ENCODE measurements at regions not wholly inside any gene's neighbourhood (a gene's known extent, or its start where the extent isn't known, plus 50 kb on each side); places are given as distances from the start of the nearest gene placed in this dataset.
"Not testable (repeated sequence)": the region's sequence is repeated elsewhere in the genome, so short reads cannot be mapped to it uniquely, and the experiment has no call there.

DNA sequence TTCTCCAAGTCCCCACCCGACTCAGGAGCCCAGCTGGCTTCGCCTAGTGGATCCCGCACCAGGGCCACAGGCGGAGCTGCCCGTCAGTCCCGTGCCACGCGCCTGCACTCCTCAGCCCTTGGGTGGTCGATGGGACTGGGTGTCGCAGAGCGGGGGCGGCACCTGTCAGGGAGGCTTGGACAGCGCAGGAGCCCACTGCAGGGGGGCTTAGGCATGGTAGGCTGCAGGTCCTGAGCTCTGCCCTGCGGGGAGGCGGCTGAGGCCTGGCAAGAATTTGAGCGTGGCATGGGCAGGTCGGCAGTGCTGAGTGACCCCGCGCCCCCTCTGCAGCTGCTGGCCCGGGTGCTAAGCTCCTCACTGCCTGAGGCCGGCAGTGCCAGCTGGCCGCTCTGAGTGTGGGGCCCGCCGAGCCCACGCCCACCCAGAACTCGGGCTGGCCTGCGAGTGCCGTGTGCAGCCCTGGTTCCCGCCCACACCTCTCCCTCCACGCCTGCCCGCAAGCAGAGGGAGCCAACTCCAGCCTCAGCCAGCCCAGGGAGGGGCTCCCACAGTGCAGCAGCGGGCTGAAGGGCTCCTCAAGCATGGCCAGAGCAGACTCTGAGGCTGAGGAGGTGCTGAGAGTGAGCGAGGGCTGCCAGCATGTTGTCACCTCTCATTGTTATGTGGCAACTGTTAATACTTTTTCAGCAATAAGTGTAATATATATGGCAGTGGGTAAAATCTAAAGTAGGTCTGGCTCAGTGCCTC lies 548.4 kb upstream of the BRINP3 start:
- no peak for DNase-seq

- no peak for DNase-seq
Measured at GRCh38 chr1:191026828-191027227, 549.2 kb upstream of the BRINP3 start.

GRCh38 chr1:191034132-191034531 lies 556.5 kb upstream of the BRINP3 start:
- DNase-seq = no peak

DNA sequence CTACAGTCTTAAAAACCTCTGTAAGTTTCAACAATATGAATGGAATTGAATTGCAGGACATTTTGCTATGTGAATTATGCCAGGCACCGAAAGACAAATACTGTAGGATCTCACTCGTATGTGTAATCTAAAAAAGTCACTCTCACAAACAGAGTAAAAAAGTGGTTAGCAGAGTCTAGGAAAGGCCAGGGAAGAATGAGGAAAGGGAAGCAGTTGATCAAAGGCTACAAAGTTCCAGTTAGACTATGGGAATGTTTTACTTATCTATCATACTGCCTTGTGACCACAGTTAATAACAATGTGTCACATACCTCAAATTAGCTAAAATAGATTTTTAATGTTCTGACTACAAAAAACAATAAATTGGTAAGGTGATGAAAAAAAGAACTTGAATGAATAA lies 565.4 kb upstream of the BRINP3 start:
- no peak for DNase-seq

DNA sequence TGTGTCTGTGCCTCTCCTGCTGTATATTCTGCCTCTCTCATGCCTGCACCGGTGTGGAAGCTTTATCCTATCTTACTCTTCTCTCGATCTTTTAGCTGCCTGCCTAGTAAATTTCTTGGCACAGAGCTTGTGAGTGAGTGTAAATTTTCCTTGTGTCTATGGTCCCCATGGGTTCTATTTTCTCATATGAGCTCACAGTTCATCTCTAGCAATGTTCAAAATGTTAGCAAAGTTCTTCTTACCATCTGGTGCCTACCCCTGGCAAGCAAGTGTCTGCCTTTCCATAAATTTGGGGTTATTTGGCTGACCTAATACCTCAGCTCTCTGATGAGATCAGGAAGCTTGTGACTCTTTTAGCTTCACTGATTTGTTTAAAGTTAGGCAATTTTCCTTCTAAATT lies 572.1 kb upstream of the BRINP3 start:
- no peak for DNase-seq

DNA sequence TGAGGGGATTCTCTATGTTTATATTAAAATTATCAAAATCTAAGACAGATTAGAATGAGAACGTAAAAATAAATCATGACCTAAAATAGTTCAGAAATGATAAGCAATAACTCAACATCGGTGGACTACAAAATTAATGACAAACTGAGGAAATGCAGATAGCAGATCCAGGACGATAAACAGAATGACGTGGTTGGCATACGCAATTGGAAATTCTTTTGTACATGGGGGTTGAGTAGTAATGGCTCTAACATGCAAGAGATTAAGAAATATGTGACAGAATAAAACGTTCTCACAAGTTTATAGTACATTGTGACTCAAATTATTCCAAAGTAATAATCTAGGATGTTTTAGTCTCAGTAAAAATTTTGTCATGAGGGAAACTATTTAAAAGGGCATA lies 575.2 kb upstream of the BRINP3 start:
- DNase-seq = no peak

DNA sequence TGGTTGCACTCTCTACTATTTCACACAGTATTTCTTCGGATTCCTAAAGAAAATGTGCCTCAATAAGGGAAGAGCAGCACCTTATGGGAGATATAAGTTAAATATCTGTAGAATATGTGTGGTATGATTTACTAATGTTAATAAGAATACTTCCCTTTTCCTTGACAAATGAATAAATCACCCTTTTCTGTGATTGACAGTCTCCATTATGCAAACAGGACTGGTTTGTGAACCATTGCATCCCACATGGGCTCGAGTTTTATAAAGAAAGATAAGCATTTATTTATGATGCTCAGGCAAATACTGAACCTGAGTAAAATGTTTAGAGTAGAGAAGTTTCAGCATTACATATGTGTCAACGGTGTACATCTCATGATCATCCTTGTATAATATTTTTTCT lies 587.7 kb upstream of the BRINP3 start:
- no peak for DNase-seq

GRCh38 chr1:191065771-191066170 lies 588.1 kb upstream of the BRINP3 start:
- DNase-seq = no peak

- DNase-seq = no peak
Measured at GRCh38 chr1:191074881-191075280, 597.2 kb upstream of the BRINP3 start.

GRCh38 chr1:191083090-191083489 lies 605.4 kb upstream of the BRINP3 start:
- not testable (repeated sequence) for DNase-seq

DNA sequence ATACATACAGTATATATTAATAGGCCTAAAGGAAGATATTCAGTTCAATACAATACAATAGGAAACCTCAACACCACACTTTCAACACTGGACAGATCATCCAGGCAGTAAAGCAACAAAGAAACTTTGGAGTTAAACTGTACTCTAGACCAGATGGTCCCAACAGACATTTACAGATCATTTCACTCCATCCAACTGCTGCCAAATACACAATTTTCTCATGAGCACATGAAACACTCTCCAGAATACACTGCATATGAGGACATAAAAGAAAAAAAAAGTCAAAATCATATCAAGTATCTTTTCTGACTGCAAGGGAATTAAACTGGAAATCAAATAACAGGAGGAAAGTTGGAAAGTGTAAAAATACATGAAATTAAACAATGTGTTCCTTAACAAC lies 607.5 kb upstream of the BRINP3 start:
- DNase-seq = no peak

DNA sequence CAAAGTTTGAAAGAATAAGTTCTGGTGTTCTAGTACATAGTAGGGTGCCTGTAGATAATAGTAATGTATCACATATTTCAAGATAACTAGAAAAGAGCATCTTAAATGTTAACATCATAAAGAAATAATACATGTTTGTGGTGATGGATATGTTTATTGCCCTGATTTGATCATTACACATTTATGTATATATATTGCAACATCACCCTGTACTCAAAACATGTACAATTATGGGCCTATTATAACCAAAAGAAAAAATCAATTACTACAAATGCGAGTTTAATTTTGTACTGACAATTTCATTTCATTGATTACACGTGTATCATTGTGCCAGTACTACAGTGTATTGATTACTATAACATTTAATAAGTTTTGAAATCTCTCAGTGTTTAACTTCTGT lies 609.2 kb upstream of the BRINP3 start:
- no peak for DNase-seq

DNA sequence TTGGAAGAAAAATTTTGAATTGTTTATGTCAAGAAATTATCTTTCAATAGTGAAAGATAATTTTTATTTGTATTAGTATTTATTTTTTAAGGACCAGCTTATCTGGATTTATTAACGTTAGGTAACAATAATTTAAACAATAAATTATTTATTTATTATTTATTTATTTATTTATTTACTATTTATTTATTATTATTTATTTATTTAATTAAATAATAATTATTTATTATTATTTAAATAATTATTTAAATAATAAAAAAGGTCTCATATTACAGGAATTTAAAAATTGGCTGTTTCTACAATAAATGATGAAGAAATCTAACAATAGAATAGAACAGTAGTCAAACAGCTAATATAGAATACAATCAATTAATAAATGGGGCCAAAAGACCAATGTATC lies 618.7 kb upstream of the BRINP3 start:
- DNase-seq = no peak

DNA sequence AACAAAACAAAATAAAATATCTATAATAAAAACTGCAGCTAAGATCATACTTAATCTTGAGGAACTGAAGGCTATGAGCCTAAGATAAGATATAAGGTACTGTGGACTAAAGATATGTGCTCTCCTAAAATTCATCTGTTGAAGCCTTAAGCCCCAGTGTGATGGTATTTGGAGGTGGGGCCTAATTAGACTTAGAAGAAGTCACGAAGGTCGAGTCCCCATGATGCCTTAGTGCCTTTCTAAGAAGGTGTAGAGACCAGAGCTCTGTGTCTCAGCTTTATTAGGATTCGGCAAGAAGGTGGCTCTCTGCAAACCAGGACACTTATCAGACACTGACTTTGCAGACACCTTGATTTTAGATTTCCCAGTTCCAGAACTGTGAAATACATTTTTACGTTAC lies 622.0 kb upstream of the BRINP3 start:
- DNase-seq = no peak

DNA sequence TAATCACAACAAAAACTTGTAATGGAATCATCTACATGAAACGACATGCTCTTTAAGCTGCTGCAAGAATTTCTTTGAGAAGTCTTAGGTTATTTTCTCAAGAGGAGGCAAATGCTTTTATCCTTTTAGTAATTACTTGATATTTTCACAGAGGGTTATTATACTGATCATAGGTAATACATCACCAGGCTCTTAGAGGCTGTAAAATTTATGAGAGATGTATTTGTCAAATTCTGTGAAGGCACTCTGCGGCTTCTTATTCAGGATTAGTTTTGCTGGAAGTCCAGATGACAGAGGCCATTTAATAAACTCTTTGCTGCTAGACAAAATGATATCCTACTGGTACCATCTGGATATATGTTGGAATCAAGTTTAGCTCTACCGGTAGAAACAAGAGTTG lies 624.3 kb upstream of the BRINP3 start:
- DNase-seq = no peak

GRCh38 chr1:191125950-191126349 lies 648.3 kb upstream of the BRINP3 start:
- DNase-seq = no peak

DNA sequence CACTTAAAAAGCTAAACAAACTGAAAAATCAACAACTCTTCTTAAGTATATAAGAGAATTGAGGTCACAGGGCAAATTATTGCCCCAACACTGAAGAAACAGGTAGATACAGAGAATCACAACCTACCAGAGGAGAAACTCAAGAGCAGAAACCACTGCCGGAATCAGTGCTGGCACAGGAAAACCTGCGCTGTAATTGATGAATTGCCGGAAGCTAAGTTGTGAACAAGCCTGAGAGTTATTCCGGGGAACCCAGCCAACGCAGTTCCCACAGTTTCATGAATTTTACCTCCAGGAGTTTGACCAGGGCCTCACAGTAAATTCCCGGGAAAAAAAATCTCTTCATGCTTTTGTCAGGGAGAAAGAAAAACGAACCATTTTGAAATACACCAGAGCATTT lies 657.1 kb upstream of the BRINP3 start:
- no peak for DNase-seq

- no peak for DNase-seq
Measured at GRCh38 chr1:191140038-191140437, 662.4 kb upstream of the BRINP3 start.

DNA sequence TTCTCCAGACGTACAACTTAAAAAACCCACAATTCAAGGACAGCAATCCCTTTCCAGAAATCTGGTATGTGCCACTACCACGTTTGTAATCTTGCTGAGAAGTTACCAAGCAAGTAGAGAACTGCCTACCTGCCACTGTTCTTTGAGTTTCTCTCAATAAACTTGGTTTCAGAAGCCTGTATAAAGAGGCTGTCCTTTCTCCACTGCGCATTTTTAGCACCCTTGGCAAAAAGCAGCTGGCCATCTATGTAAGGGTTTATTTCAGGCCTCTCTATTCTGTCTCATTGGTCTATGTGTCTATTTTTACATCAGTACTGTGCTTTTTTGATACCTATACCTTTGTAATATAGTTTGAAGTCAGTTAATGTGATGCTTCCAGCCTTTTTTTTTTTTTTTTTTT lies 665.1 kb upstream of the BRINP3 start:
- no peak for DNase-seq

DNA sequence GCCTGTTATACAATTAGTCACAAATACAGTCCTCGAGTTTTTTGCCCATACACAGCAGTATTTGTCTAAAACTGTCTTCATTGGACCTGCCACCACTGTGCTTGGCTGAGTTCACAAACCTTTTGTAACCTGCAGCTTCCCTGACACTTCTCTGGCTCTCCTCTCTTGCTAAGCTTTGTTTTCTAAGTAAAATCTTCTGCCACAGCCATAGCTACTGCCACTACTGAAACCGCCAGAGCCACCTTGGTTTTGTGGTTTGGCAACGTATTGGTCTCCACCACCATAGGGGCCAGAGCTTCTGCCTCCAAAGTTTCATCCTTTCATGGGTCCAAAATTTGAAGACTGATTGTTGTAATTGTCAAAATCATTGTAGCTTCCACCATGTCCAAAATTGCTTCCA lies 668.2 kb upstream of the BRINP3 start:
- no peak for DNase-seq

DNA sequence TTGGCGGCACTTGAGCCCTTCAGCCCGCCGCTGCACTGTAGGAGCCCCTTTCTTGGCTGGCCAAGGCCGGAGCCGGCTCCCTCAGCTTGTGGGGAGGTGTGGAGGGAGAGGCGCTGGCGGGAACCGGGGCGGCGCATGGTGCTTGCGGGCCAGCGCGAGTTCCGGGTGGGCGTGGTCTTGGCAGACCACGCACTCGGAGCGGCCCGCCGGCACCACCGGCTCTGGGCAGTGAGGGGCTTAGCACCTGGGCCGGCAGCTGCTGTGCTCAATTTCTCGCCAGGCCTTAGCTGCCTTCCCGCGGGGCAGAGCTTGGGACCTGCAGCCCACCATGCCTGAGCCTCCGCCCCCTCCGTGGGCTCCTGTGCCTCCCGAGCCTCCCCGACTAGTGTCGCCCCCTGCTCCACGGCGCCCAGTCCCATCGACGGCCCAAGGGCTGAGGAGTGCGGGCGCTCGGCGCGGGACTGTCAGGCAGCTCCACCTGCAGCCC lies 673.7 kb upstream of the BRINP3 start:
- no peak for DNase-seq

DNA sequence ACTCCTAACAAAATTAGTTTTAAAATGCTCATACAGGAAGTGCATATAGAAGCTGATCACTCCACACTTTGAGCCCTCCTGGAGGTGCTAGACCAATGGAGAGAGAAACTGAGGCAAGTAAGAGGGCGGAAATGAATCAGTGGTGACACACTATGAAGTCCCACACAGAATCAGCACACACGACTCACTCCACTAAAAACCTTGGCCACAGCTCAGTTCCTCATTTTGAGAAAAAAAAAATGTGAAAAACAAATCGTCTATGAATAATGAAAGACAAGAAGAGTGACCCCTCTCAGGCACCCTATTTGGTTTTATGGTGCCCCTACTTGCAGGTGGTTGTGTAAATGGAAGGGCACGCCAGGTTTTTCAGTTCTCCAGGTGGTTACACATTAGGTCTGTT lies 675.1 kb upstream of the BRINP3 start:
- DNase-seq = no peak

GRCh38 chr1:191155178-191155577 lies 677.5 kb upstream of the BRINP3 start:
- DNase-seq = no peak

DNA sequence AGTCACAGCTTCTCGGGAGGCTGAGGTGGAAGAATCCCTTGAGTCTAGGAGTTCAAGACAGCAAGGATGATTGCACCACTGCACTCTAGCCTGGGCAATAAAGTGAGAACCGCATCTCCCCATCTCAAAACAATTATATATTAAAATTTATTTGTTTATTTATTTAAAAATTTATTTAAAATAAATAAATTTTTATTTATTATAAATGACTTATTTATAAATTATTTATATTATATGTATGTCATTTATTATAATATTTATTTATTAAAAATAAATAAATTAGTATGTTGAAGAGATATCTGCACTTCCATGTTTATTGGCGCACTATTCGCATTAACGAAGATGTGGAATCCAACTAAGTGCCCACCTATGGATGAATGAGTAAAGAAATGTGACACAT lies 683.2 kb upstream of the BRINP3 start:
- DNase-seq = no peak

- DNase-seq = no peak
Measured at GRCh38 chr1:191162762-191163161, 685.1 kb upstream of the BRINP3 start.

All from NCI-H748 treated with DMSO at 0.1 percent for 48 hours (cell line).